H1 (cell line): ENCODE measurements at regions not wholly inside any gene's neighbourhood (a gene's known extent, or its start where the extent isn't known, plus 50 kb on each side); places are given as distances from the start of the nearest gene placed in this dataset.

Source experiments
- CTCF ChIA-PET: fragments of 300-600 bp; sonication (Branson Sonifier 250); formaldehyde crosslinking; loops from one replicate; lab custom pipeline; 2021; ENCODE audit not compliant: partially characterized antibody; lab: Charles Lee
- POLR2A ChIA-PET: fragments of 300-600 bp; sonication (Branson Sonifier 250); formaldehyde crosslinking; loops from one replicate; lab custom pipeline; 2021; ENCODE audit warnings: inconsistent platforms; ENCODE audit not compliant: partially characterized antibody; lab: Charles Lee
- DNase-seq, 2 experiments: peaks; one replicate each; pipeline versions ENCODE4 v3.0.0 to v3.0.0-alpha.2; 2010 to 2022; ENCODE audit warnings: low spot score in 2 of 2, low read depth in 1 of 2, mixed read lengths in 1 of 2
- FAIRE-seq: peaks from 2 replicates; lab custom pipeline; 2011; peaks lifted over from hg19 to GRCh38; lab: Jason Lieb, UNC
- H2AFZ ChIP-seq: 2 replicates; pipeline ENCODE4 v1.8.1; 2012; ENCODE audit warnings: low read length, inconsistent platforms
- H2AK5ac ChIP-seq: 2 replicates; pipeline ENCODE4 v1.6.1; 2013; ENCODE audit warnings: low read depth, low read length
- H2BK120ac ChIP-seq: replicated peaks from 2 replicates; pipeline ENCODE3; 2013; ENCODE audit warnings: low read depth, low read length, inconsistent platforms
- H2BK12ac ChIP-seq: 2 replicates; pipeline ENCODE4 v1.6.1; 2013; ENCODE audit warnings: low read depth, low read length
- H2BK15ac ChIP-seq: 2 replicates; pipeline ENCODE4 v1.6.1; 2013; ENCODE audit warnings: low read length
- H2BK20ac ChIP-seq: 2 replicates; pipeline ENCODE4 v1.6.1; 2013; ENCODE audit warnings: low read length
- H2BK5ac ChIP-seq: 2 replicates; pipeline ENCODE4 v1.6.1; 2013; ENCODE audit warnings: low read depth, low read length
- H3K14ac ChIP-seq: 2 replicates; pipeline ENCODE4 v1.6.1; 2013; ENCODE audit warnings: inconsistent platforms; ENCODE audit not compliant: insufficient read length
- H3K18ac ChIP-seq: 2 replicates; pipeline ENCODE4 v1.6.1; 2013; ENCODE audit warnings: low read length; ENCODE audit errors: extremely low read depth
- H3K23ac ChIP-seq: 2 replicates; pipeline ENCODE4 v1.6.1; 2013; ENCODE audit warnings: inconsistent platforms; ENCODE audit not compliant: insufficient read length
- H3K23me2 ChIP-seq: 2 replicates; pipeline ENCODE4 v1.6.1; 2013; ENCODE audit warnings: low read depth, low read length
- H3K27ac ChIP-seq: 2 replicates; pipeline ENCODE4 v1.6.1; 2011; ENCODE audit warnings: low read depth, low read length, inconsistent platforms
- H3K27me3 ChIP-seq, 4 experiments: replicated peaks in 1 of 4; 1 replicate in 1 of 4; 2 replicates in 3 of 4; pipeline versions ENCODE4 v1.6.1 to v1.8.1; 2011 to 2013; ENCODE audit warnings: low read length in 3 of 4, mild to moderate bottlenecking in 3 of 4, inconsistent platforms in 2 of 4, mixed read lengths in 2 of 4, moderate library complexity in 1 of 4; ENCODE audit not compliant: control insufficient read depth in 3 of 4, insufficient read depth in 3 of 4; ENCODE audit errors: extremely low read depth in 1 of 4
- H3K36me3 ChIP-seq, 4 experiments: 2 replicates each; pipeline versions ENCODE4 v1.6.1 to v1.8.1; 2011 to 2013; ENCODE audit warnings: mild to moderate bottlenecking in 4 of 4, low read length in 3 of 4, moderate library complexity in 2 of 4, control low read depth in 1 of 4, inconsistent platforms in 1 of 4; ENCODE audit not compliant: insufficient read depth in 4 of 4, control insufficient read depth in 2 of 4
- H3K4ac ChIP-seq: replicated peaks from 2 replicates; pipeline ENCODE3; 2013; ENCODE audit warnings: low read length, low read depth, mixed read lengths, inconsistent platforms; ENCODE audit not compliant: insufficient read length
- H3K4me1 ChIP-seq, 4 experiments: replicated peaks in 1 of 4; 1 replicate in 1 of 4; 2 replicates in 3 of 4; pipeline versions ENCODE4 v1.6.1 to v1.8.1; 2011 to 2013; ENCODE audit warnings: low read length in 3 of 4, inconsistent platforms in 2 of 4, mixed read lengths in 1 of 4; ENCODE audit not compliant: insufficient read depth in 4 of 4, control insufficient read depth in 3 of 4
- H3K4me2 ChIP-seq, 2 experiments: 2 replicates each; pipeline versions ENCODE4 v1.6.1 to v1.8.1; 2011 to 2013; ENCODE audit warnings: low read depth in 2 of 2, low read length in 2 of 2, control low read depth in 1 of 2, inconsistent platforms in 1 of 2, mild to moderate bottlenecking in 1 of 2; ENCODE audit not compliant: insufficient read depth in 1 of 2
- H3K4me3 ChIP-seq, 4 experiments: fragments of 200-600, 300-600 bp in 1 of 4; sonication (generic), shearing (Covaris generic), sonication (Bioruptor Twin) in 1 of 4; 2 replicates each; pipeline versions ENCODE4 v1.5.1 to v1.8.1; 2011 to 2016; ENCODE audit warnings: low read length in 4 of 4, low read depth in 3 of 4, control low read depth in 2 of 4, inconsistent platforms in 2 of 4, mild to moderate bottlenecking in 2 of 4, mixed read lengths in 1 of 4, moderate library complexity in 1 of 4; ENCODE audit not compliant: insufficient read depth in 2 of 4; ENCODE audit errors: extremely low read depth in 1 of 4
- H3K56ac ChIP-seq: replicated peaks from 2 replicates; pipeline ENCODE3; 2013; ENCODE audit warnings: low read depth, mild to moderate bottlenecking, mixed read lengths, low read length, inconsistent platforms; ENCODE audit not compliant: insufficient read length
- H3K79me1 ChIP-seq: 2 replicates; pipeline ENCODE4 v1.6.1; 2013; ENCODE audit warnings: low read depth, low read length, control low read depth
- H3K79me2 ChIP-seq, 2 experiments: 2 replicates each; pipeline versions ENCODE4 v1.6.1 to v1.8.1; 2012 to 2013; ENCODE audit warnings: low read length in 2 of 2, mild to moderate bottlenecking in 2 of 2, inconsistent platforms in 1 of 2; ENCODE audit not compliant: insufficient read depth in 2 of 2, control insufficient read depth in 1 of 2
- H3K9ac ChIP-seq, 4 experiments: replicated peaks in 1 of 4; 1 replicate in 1 of 4; 2 replicates in 3 of 4; pipeline versions ENCODE4 v1.6.1 to v1.8.1; 2011 to 2013; ENCODE audit warnings: low read depth in 3 of 4, low read length in 3 of 4, control low read depth in 2 of 4, mild to moderate bottlenecking in 2 of 4, moderate library complexity in 2 of 4, inconsistent platforms in 1 of 4; ENCODE audit errors: extremely low read depth in 1 of 4
- H3K9me3 ChIP-seq, 2 experiments: 2 replicates each; pipeline versions ENCODE4 v1.6.1 to v1.8.1; 2012 to 2013; ENCODE audit warnings: mild to moderate bottlenecking in 2 of 2, moderate library complexity in 2 of 2, control low read depth in 1 of 2, inconsistent platforms in 1 of 2, low read depth in 1 of 2, low read length in 1 of 2, mixed read lengths in 1 of 2; ENCODE audit not compliant: insufficient read depth in 2 of 2
- H4K20me1 ChIP-seq, 2 experiments: replicated peaks in 1 of 2; 2 replicates each; pipeline versions ENCODE3 to v1.8.1; 2011 to 2013; ENCODE audit warnings: inconsistent platforms in 2 of 2, low read length in 2 of 2, mild to moderate bottlenecking in 1 of 2; ENCODE audit not compliant: insufficient read depth in 2 of 2, control insufficient read depth in 1 of 2
- H4K5ac ChIP-seq: 2 replicates; pipeline ENCODE4 v1.6.1; 2013; ENCODE audit warnings: low read length, low read depth, mixed read lengths, inconsistent platforms; ENCODE audit not compliant: insufficient read length
- H4K8ac ChIP-seq: 2 replicates; pipeline ENCODE4 v1.8.0; 2013; ENCODE audit warnings: mild to moderate bottlenecking, moderate library complexity, low read length, inconsistent platforms; ENCODE audit not compliant: insufficient read depth; ENCODE audit errors: extremely low read depth
- H4K91ac ChIP-seq: replicated peaks from 2 replicates; pipeline ENCODE3; 2013; ENCODE audit warnings: low read length, mixed read lengths, inconsistent platforms; ENCODE audit not compliant: insufficient read length
- POLR2AphosphoS5 ChIP-seq: IDR thresholded peaks from 2 replicates; pipeline ENCODE4 v1.6.1; 2011; ENCODE audit warnings: low read depth, low read length
- WGBS, 2 experiments: shearing (Covaris generic) in 1 of 2; methylation state at CpG; one replicate each; pipeline versions ENCODE4 v1.1.6 to v1.1.7; 2013 to 2015; ENCODE audit warnings: low lambda C conversion rate in 2 of 2, mixed read lengths in 2 of 2, inconsistent platforms in 1 of 2, low coverage in 1 of 2, missing lambda C conversion rate in 1 of 2; ENCODE audit not compliant: insufficient replicate concordance in 2 of 2, insufficient coverage in 1 of 2, insufficient read length in 1 of 2; ENCODE audit errors: extremely low coverage in 1 of 2, missing lambda C conversion rate in 1 of 2; 5-methylcytosine and 5-hydroxymethylcytosine counted together

DNA sequence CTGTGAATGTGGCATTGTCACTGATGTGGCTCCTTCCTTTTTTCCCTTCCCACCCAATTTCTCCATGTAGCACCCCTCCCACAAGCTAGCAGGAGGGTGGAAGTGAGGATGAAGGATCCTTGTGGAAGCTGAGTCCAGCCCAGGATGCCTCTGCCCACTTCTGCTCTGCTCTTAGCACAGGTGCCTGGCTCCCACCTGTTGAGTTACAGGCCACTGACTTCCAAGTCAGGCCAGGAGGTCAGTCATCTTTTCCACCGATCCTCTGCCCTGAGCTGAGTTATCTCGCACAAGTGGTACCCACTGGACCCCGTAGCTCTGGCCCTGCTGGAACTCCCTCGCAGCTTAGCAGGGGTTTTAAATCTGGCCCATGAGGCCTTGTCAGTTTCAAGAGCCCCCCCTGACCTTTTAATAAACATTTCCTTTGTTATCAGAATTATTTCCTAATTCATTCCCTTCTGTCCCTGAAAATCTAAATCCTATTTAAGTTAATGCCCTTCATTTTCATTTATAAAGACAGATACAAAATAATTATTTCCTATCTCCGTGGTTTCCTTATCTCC is 125.3 kb upstream of the CADM1 start:
- 88% methylated on average over 4 of the region's 5 CpGs; no CpG with 5 or more reads in 1 of the 2 experiments for WGBS, 2 experiments
- H4K5ac ChIP-seq, result no peak overlapping the region
- H3K27ac ChIP-seq, result no peak overlapping the region
- no peak overlapping the region for H2BK120ac ChIP-seq
- FAIRE-seq, result no peak
- H3K23ac ChIP-seq, result no peak overlapping the region
- H3K9me3 ChIP-seq, result no peaks in the 10 kb centered on the region; a peak in 1 of 4 replicates
- H3K14ac ChIP-seq, result no peak overlapping the region
- H4K20me1 ChIP-seq, result no peaks in the 10 kb centered on the region
- H2AFZ ChIP-seq, result no peak overlapping the region
- H3K4ac ChIP-seq, result no peak overlapping the region
- H3K27me3 ChIP-seq, result peaks cover 0 to 2% (median 0%) of the 10 kb centered on the region in 4 experiments; a peak in 1 of 7 replicates
- ChIA-PET CTCF (interaction anchor here (0.6 to 1.2 kb wide), 4 partner anchors 49 to 550 kb away, joined by 3 to 4 read pairs (median 4); no protein-coding TSS in a partner anchor), POLR2A (no interaction called here)
- no peaks in the 10 kb centered on the region for H3K79me2 ChIP-seq
- no peak overlapping the region for H2BK15ac ChIP-seq
- H2BK12ac ChIP-seq, result no peak overlapping the region
- no peak overlapping the region for H2BK5ac ChIP-seq
- no peak overlapping the region for H3K4me3 ChIP-seq
- no peak overlapping the region for H3K18ac ChIP-seq
- no peak overlapping the region for H3K56ac ChIP-seq
- no peaks in the 10 kb centered on the region for H3K23me2 ChIP-seq
- no peak overlapping the region for H2AK5ac ChIP-seq
- no peak overlapping the region for H2BK20ac ChIP-seq
- H3K9ac ChIP-seq, result no peak overlapping the region; a peak in 1 of 7 replicates
- H3K36me3 ChIP-seq, result no peaks in the 10 kb centered on the region
- TF ChIP-seq POLR2AphosphoS5, result no peak
- no peak overlapping the region for H3K4me2 ChIP-seq
- H4K8ac ChIP-seq, result no peak overlapping the region
- no peak overlapping the region for H4K91ac ChIP-seq
- H3K79me1 ChIP-seq, result no peaks in the 10 kb centered on the region
- peaks cover 0 to 3% (median 1%) of the 10 kb centered on the region in 4 experiments; a peak in 6 of 7 replicates for H3K4me1 ChIP-seq
- no peak for DNase-seq
